Uterus (tissue), 2 donors: ENCODE measurements at regions not wholly inside any gene's neighbourhood (a gene's known extent, or its start where the extent isn't known, plus 50 kb on each side); places are given as distances from the start of the nearest gene placed in this dataset.

ENCODE experiments used
- POLR2A ChIP-seq, 2 donors: fragments of 450-650 bp; IDR thresholded peaks; one replicate each; pipeline ENCODE4 v1.6.1; 2016; ENCODE audit warnings: antibody characterized with exemption in 2 of 2, mild to moderate bottlenecking in 1 of 2, moderate library complexity in 1 of 2
- TF ChIP-seq, protein P1 (sequence below), 4 experiments: fragments of 200-600 bp in 2 of 4; fragments of 450-650 bp in 2 of 4; sonication (generic) in 2 of 4; IDR thresholded peaks; one replicate each; pipeline ENCODE4 v1.5.1; 2016 to 2019; ENCODE audit warnings: antibody characterized with exemption in 4 of 4, mild to moderate bottlenecking in 2 of 4, moderate library complexity in 1 of 4

DNA sequence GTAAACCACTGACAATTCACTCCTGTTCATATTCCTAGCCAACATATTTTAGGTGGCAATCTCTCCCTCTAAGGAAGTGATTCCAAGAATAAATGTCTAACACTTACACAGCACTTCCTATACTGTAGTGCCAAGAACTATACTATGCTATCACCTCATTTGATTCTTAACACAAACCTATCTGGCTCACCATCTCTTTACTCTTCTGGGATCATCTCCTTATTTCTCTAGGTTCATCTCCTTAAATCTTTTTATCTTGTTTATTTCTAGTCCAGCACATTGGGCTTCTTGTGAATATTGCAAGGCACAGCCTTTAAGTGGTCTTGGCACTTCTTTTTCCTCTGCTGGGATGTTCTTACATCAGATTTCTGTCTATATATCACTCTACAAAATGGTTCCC is 366.3 kb downstream of the SLITRK6 start:
- no peak for TF ChIP-seq POLR2A (IDR thresholded peaks at IDR 0.05)
- TF ChIP-seq, protein P1, sequence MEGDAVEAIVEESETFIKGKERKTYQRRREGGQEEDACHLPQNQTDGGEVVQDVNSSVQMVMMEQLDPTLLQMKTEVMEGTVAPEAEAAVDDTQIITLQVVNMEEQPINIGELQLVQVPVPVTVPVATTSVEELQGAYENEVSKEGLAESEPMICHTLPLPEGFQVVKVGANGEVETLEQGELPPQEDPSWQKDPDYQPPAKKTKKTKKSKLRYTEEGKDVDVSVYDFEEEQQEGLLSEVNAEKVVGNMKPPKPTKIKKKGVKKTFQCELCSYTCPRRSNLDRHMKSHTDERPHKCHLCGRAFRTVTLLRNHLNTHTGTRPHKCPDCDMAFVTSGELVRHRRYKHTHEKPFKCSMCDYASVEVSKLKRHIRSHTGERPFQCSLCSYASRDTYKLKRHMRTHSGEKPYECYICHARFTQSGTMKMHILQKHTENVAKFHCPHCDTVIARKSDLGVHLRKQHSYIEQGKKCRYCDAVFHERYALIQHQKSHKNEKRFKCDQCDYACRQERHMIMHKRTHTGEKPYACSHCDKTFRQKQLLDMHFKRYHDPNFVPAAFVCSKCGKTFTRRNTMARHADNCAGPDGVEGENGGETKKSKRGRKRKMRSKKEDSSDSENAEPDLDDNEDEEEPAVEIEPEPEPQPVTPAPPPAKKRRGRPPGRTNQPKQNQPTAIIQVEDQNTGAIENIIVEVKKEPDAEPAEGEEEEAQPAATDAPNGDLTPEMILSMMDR (IDR thresholded peaks at IDR 0.05) = no peak
